Upper lobe of right lung (tissue), 1 donor: ENCODE measurements at regions not wholly inside any gene's neighbourhood (a gene's known extent, or its start where the extent isn't known, plus 50 kb on each side); places are given as distances from the start of the nearest gene placed in this dataset.

Experiments
- ATAC-seq: fragments of 200-7000 bp; cut with Tn5 transposase; one replicate; pipeline ENCODE4 v1.9.1; 2020; ENCODE audit warnings: mild to moderate bottlenecking, moderate library complexity
- DNase-seq: peaks from one replicate; pipeline ENCODE4 v3.0.0-alpha.2; 2020
- H3K27ac ChIP-seq: fragments of 200-600 bp; one replicate; pipeline ENCODE4 v1.8.0; 2022
- H3K27me3 ChIP-seq: fragments of 200-600 bp; one replicate; pipeline ENCODE4 v1.8.0; 2022; ENCODE audit warnings: mild to moderate bottlenecking
- H3K36me3 ChIP-seq: fragments of 200-600 bp; one replicate; pipeline ENCODE4 v1.8.0; 2022
- H3K4me1 ChIP-seq: fragments of 200-600 bp; one replicate; pipeline ENCODE4 v1.8.0; 2022
- H3K4me3 ChIP-seq: fragments of 200-600 bp; one replicate; pipeline ENCODE4 v1.8.0; 2022; ENCODE audit warnings: mild to moderate bottlenecking
- H3K9me3 ChIP-seq: fragments of 200-600 bp; one replicate; pipeline ENCODE4 v1.8.0; 2022
- CTCF ChIP-seq: fragments of 200-600 bp; IDR thresholded peaks from one replicate; pipeline ENCODE4 v1.8.0; 2022; ENCODE audit warnings: antibody characterized with exemption
- intact Hi-C: fragments of 100-400 bp; cut with DNase I; formaldehyde crosslinking; loops from one replicate; pipeline ENCODE4 v1.11.0; 2022
- donor health status: DM: no; HTN: yes; CAD: no; lungs with severe emphysema.

- H3K27me3 ChIP-seq: no peaks in the 10 kb centered on the region
- H3K27ac ChIP-seq: no peak overlapping the region
- ATAC-seq: no peak
- no peaks in the 10 kb centered on the region for H3K36me3 ChIP-seq
- no peak for DNase-seq
- H3K4me3 ChIP-seq: no peak overlapping the region
- no peaks in the 10 kb centered on the region for H3K4me1 ChIP-seq
- no peaks in the 10 kb centered on the region for H3K9me3 ChIP-seq
- no peak for TF ChIP-seq CTCF
- intact Hi-C loops: no loop called here
These were observed 182.8 kb downstream of the IDS start for GRCh38 chrX:149322316-149322715.

- Histone ChIP-seq H3K36me3 (no peaks in the 10 kb centered on the region), H3K4me1 (no peaks in the 10 kb centered on the region), H3K27ac (no peak overlapping the region), H3K9me3 (no peaks in the 10 kb centered on the region), H3K27me3 (no peaks in the 10 kb centered on the region), H3K4me3 (no peak overlapping the region)
- ATAC-seq (no peak), DNase-seq (no peak)
- intact Hi-C loops: no loop called here
- no peak for TF ChIP-seq CTCF
These were observed 191.2 kb downstream of the IDS start for GRCh38 chrX:149313871-149314371.

GRCh38 chrX:149312988-149313387 lies 192.1 kb downstream of the IDS start:
- ATAC-seq (no peak), DNase-seq (no peak)
- Histone ChIP-seq H3K4me3 (no peak overlapping the region), H3K27me3 (no peaks in the 10 kb centered on the region), H3K9me3 (no peaks in the 10 kb centered on the region), H3K36me3 (no peaks in the 10 kb centered on the region), H3K4me1 (no peaks in the 10 kb centered on the region), H3K27ac (no peak overlapping the region)
- TF ChIP-seq CTCF: no peak
- intact Hi-C loops: no loop called here

GRCh38 chrX:149312097-149312496 lies 193.0 kb downstream of the IDS start:
- no peaks in the 10 kb centered on the region for H3K27me3 ChIP-seq
- intact Hi-C loops: no loop called here
- H3K9me3 ChIP-seq: no peaks in the 10 kb centered on the region
- TF ChIP-seq CTCF: no peak
- no peaks in the 10 kb centered on the region for H3K36me3 ChIP-seq
- no peak overlapping the region for H3K4me3 ChIP-seq
- ATAC-seq: no peak
- no peaks in the 10 kb centered on the region for H3K4me1 ChIP-seq
- DNase-seq: no peak
- no peak overlapping the region for H3K27ac ChIP-seq

- intact Hi-C loops: no loop called here
- no peak for TF ChIP-seq CTCF
- Histone ChIP-seq H3K36me3 (no peaks in the 10 kb centered on the region), H3K4me3 (no peak overlapping the region), H3K27me3 (no peaks in the 10 kb centered on the region), H3K4me1 (no peaks in the 10 kb centered on the region), H3K27ac (no peak overlapping the region), H3K9me3 (no peaks in the 10 kb centered on the region)
- DNase-seq: no peak
- no peak for ATAC-seq
These were observed 202.4 kb downstream of the IDS start for GRCh38 chrX:149302705-149303104.

- no peaks in the 10 kb centered on the region for H3K4me1 ChIP-seq
- no peak overlapping the region for H3K4me3 ChIP-seq
- H3K9me3 ChIP-seq: no peaks in the 10 kb centered on the region
- H3K36me3 ChIP-seq: no peaks in the 10 kb centered on the region
- no peaks in the 10 kb centered on the region for H3K27me3 ChIP-seq
- no peak for ATAC-seq
- no peak overlapping the region for H3K27ac ChIP-seq
- DNase-seq: no peak
- no peak for TF ChIP-seq CTCF
- intact Hi-C loops: no loop called here
These were observed 207.0 kb downstream of the IDS start for GRCh38 chrX:149298111-149298510.
